H1 (cell line): ENCODE measurements at regions not wholly inside any gene's neighbourhood (a gene's known extent, or its start where the extent isn't known, plus 50 kb on each side); places are given as distances from the start of the nearest gene placed in this dataset.

ENCODE experiments used
- CTCF ChIA-PET: fragments of 300-600 bp; sonication (Branson Sonifier 250); formaldehyde crosslinking; loops from one replicate; lab custom pipeline; 2021; ENCODE audit not compliant: partially characterized antibody; lab: Charles Lee
- POLR2A ChIA-PET: fragments of 300-600 bp; sonication (Branson Sonifier 250); formaldehyde crosslinking; loops from one replicate; lab custom pipeline; 2021; ENCODE audit warnings: inconsistent platforms; ENCODE audit not compliant: partially characterized antibody; lab: Charles Lee
- DNase-seq, 2 experiments: peaks; one replicate each; pipeline versions ENCODE4 v3.0.0 to v3.0.0-alpha.2; 2010 to 2022; ENCODE audit warnings: low spot score in 2 of 2, low read depth in 1 of 2, mixed read lengths in 1 of 2
- FAIRE-seq: peaks from 2 replicates; lab custom pipeline; 2011; peaks lifted over from hg19 to GRCh38; lab: Jason Lieb, UNC
- H2AFZ ChIP-seq: 2 replicates; pipeline ENCODE4 v1.8.1; 2012; ENCODE audit warnings: low read length, inconsistent platforms
- H2AK5ac ChIP-seq: 2 replicates; pipeline ENCODE4 v1.6.1; 2013; ENCODE audit warnings: low read depth, low read length
- H2BK120ac ChIP-seq: replicated peaks from 2 replicates; pipeline ENCODE3; 2013; ENCODE audit warnings: low read depth, low read length, inconsistent platforms
- H2BK12ac ChIP-seq: 2 replicates; pipeline ENCODE4 v1.6.1; 2013; ENCODE audit warnings: low read depth, low read length
- H2BK15ac ChIP-seq: 2 replicates; pipeline ENCODE4 v1.6.1; 2013; ENCODE audit warnings: low read length
- H2BK20ac ChIP-seq: 2 replicates; pipeline ENCODE4 v1.6.1; 2013; ENCODE audit warnings: low read length
- H2BK5ac ChIP-seq: 2 replicates; pipeline ENCODE4 v1.6.1; 2013; ENCODE audit warnings: low read depth, low read length
- H3K14ac ChIP-seq: 2 replicates; pipeline ENCODE4 v1.6.1; 2013; ENCODE audit warnings: inconsistent platforms; ENCODE audit not compliant: insufficient read length
- H3K18ac ChIP-seq: 2 replicates; pipeline ENCODE4 v1.6.1; 2013; ENCODE audit warnings: low read length; ENCODE audit errors: extremely low read depth
- H3K23ac ChIP-seq: 2 replicates; pipeline ENCODE4 v1.6.1; 2013; ENCODE audit warnings: inconsistent platforms; ENCODE audit not compliant: insufficient read length
- H3K23me2 ChIP-seq: 2 replicates; pipeline ENCODE4 v1.6.1; 2013; ENCODE audit warnings: low read depth, low read length
- H3K27ac ChIP-seq: 2 replicates; pipeline ENCODE4 v1.6.1; 2011; ENCODE audit warnings: low read depth, low read length, inconsistent platforms
- H3K27me3 ChIP-seq, 4 experiments: replicated peaks in 1 of 4; 1 replicate in 1 of 4; 2 replicates in 3 of 4; pipeline versions ENCODE4 v1.6.1 to v1.8.1; 2011 to 2013; ENCODE audit warnings: low read length in 3 of 4, mild to moderate bottlenecking in 3 of 4, inconsistent platforms in 2 of 4, mixed read lengths in 2 of 4, moderate library complexity in 1 of 4; ENCODE audit not compliant: control insufficient read depth in 3 of 4, insufficient read depth in 3 of 4; ENCODE audit errors: extremely low read depth in 1 of 4
- H3K36me3 ChIP-seq, 4 experiments: 2 replicates each; pipeline versions ENCODE4 v1.6.1 to v1.8.1; 2011 to 2013; ENCODE audit warnings: mild to moderate bottlenecking in 4 of 4, low read length in 3 of 4, moderate library complexity in 2 of 4, control low read depth in 1 of 4, inconsistent platforms in 1 of 4; ENCODE audit not compliant: insufficient read depth in 4 of 4, control insufficient read depth in 2 of 4
- H3K4ac ChIP-seq: replicated peaks from 2 replicates; pipeline ENCODE3; 2013; ENCODE audit warnings: low read length, low read depth, mixed read lengths, inconsistent platforms; ENCODE audit not compliant: insufficient read length
- H3K4me1 ChIP-seq, 4 experiments: replicated peaks in 1 of 4; 1 replicate in 1 of 4; 2 replicates in 3 of 4; pipeline versions ENCODE4 v1.6.1 to v1.8.1; 2011 to 2013; ENCODE audit warnings: low read length in 3 of 4, inconsistent platforms in 2 of 4, mixed read lengths in 1 of 4; ENCODE audit not compliant: insufficient read depth in 4 of 4, control insufficient read depth in 3 of 4
- H3K4me2 ChIP-seq, 2 experiments: 2 replicates each; pipeline versions ENCODE4 v1.6.1 to v1.8.1; 2011 to 2013; ENCODE audit warnings: low read depth in 2 of 2, low read length in 2 of 2, control low read depth in 1 of 2, inconsistent platforms in 1 of 2, mild to moderate bottlenecking in 1 of 2; ENCODE audit not compliant: insufficient read depth in 1 of 2
- H3K4me3 ChIP-seq, 4 experiments: fragments of 200-600, 300-600 bp in 1 of 4; sonication (generic), shearing (Covaris generic), sonication (Bioruptor Twin) in 1 of 4; 2 replicates each; pipeline versions ENCODE4 v1.5.1 to v1.8.1; 2011 to 2016; ENCODE audit warnings: low read length in 4 of 4, low read depth in 3 of 4, control low read depth in 2 of 4, inconsistent platforms in 2 of 4, mild to moderate bottlenecking in 2 of 4, mixed read lengths in 1 of 4, moderate library complexity in 1 of 4; ENCODE audit not compliant: insufficient read depth in 2 of 4; ENCODE audit errors: extremely low read depth in 1 of 4
- H3K56ac ChIP-seq: replicated peaks from 2 replicates; pipeline ENCODE3; 2013; ENCODE audit warnings: low read depth, mild to moderate bottlenecking, mixed read lengths, low read length, inconsistent platforms; ENCODE audit not compliant: insufficient read length
- H3K79me1 ChIP-seq: 2 replicates; pipeline ENCODE4 v1.6.1; 2013; ENCODE audit warnings: low read depth, low read length, control low read depth
- H3K79me2 ChIP-seq, 2 experiments: 2 replicates each; pipeline versions ENCODE4 v1.6.1 to v1.8.1; 2012 to 2013; ENCODE audit warnings: low read length in 2 of 2, mild to moderate bottlenecking in 2 of 2, inconsistent platforms in 1 of 2; ENCODE audit not compliant: insufficient read depth in 2 of 2, control insufficient read depth in 1 of 2
- H3K9ac ChIP-seq, 4 experiments: replicated peaks in 1 of 4; 1 replicate in 1 of 4; 2 replicates in 3 of 4; pipeline versions ENCODE4 v1.6.1 to v1.8.1; 2011 to 2013; ENCODE audit warnings: low read depth in 3 of 4, low read length in 3 of 4, control low read depth in 2 of 4, mild to moderate bottlenecking in 2 of 4, moderate library complexity in 2 of 4, inconsistent platforms in 1 of 4; ENCODE audit errors: extremely low read depth in 1 of 4
- H3K9me3 ChIP-seq, 2 experiments: 2 replicates each; pipeline versions ENCODE4 v1.6.1 to v1.8.1; 2012 to 2013; ENCODE audit warnings: mild to moderate bottlenecking in 2 of 2, moderate library complexity in 2 of 2, control low read depth in 1 of 2, inconsistent platforms in 1 of 2, low read depth in 1 of 2, low read length in 1 of 2, mixed read lengths in 1 of 2; ENCODE audit not compliant: insufficient read depth in 2 of 2
- H4K20me1 ChIP-seq, 2 experiments: replicated peaks in 1 of 2; 2 replicates each; pipeline versions ENCODE3 to v1.8.1; 2011 to 2013; ENCODE audit warnings: inconsistent platforms in 2 of 2, low read length in 2 of 2, mild to moderate bottlenecking in 1 of 2; ENCODE audit not compliant: insufficient read depth in 2 of 2, control insufficient read depth in 1 of 2
- H4K5ac ChIP-seq: 2 replicates; pipeline ENCODE4 v1.6.1; 2013; ENCODE audit warnings: low read length, low read depth, mixed read lengths, inconsistent platforms; ENCODE audit not compliant: insufficient read length
- H4K8ac ChIP-seq: 2 replicates; pipeline ENCODE4 v1.8.0; 2013; ENCODE audit warnings: mild to moderate bottlenecking, moderate library complexity, low read length, inconsistent platforms; ENCODE audit not compliant: insufficient read depth; ENCODE audit errors: extremely low read depth
- H4K91ac ChIP-seq: replicated peaks from 2 replicates; pipeline ENCODE3; 2013; ENCODE audit warnings: low read length, mixed read lengths, inconsistent platforms; ENCODE audit not compliant: insufficient read length
- MAX ChIP-seq: IDR thresholded peaks from 2 replicates; pipeline ENCODE4 v1.6.1; 2012; ENCODE audit warnings: inconsistent platforms
- WGBS, 2 experiments: shearing (Covaris generic) in 1 of 2; methylation state at CpG; one replicate each; pipeline versions ENCODE4 v1.1.6 to v1.1.7; 2013 to 2015; ENCODE audit warnings: low lambda C conversion rate in 2 of 2, mixed read lengths in 2 of 2, inconsistent platforms in 1 of 2, low coverage in 1 of 2, missing lambda C conversion rate in 1 of 2; ENCODE audit not compliant: insufficient replicate concordance in 2 of 2, insufficient coverage in 1 of 2, insufficient read length in 1 of 2; ENCODE audit errors: extremely low coverage in 1 of 2, missing lambda C conversion rate in 1 of 2; 5-methylcytosine and 5-hydroxymethylcytosine counted together

DNA sequence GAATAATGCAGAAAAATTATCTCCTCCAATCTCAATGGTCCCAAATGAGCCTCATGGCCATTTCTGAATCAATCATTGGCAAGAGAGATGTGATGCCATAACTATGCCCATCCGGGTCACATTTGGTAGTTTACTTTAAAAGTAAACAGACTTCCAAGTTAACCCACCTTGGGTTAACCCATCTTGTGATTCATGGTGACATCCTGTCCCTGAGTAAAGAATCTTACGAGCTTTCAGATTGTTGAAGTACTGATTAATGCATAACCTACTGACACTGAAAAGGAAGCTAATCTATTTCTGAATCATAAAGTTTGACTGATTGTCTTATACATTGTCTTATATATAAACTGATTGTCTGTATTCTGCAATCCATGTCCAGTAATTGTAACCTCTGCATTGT, 467.2 kb upstream of the AGTR1 start:
- H2BK15ac ChIP-seq, result no peak overlapping the region

More for the DNA sequence above, 467.2 kb upstream of the AGTR1 start:
- no peak overlapping the region for H3K9ac ChIP-seq
- H3K4me3 ChIP-seq, result no peak overlapping the region
- ChIA-PET POLR2A (no interaction called here), CTCF (no interaction called here)
- H2BK120ac ChIP-seq, result no peak overlapping the region
- WGBS, 2 experiments, result 90% methylated on average over 2 of the region's 2 CpGs; no CpG with 5 or more reads in 1 of the 2 experiments
- no peak overlapping the region for H2AK5ac ChIP-seq
- H2BK20ac ChIP-seq, result no peak overlapping the region
- no peaks in the 10 kb centered on the region for H3K27me3 ChIP-seq
- H3K18ac ChIP-seq, result no peak overlapping the region
- H3K4ac ChIP-seq, result no peak overlapping the region
- no peaks in the 10 kb centered on the region for H3K36me3 ChIP-seq
- H2BK5ac ChIP-seq, result no peak overlapping the region
- no peak overlapping the region for H4K91ac ChIP-seq
- no peaks in the 10 kb centered on the region for H4K20me1 ChIP-seq
- H3K4me2 ChIP-seq, result no peak overlapping the region
- no peaks in the 10 kb centered on the region for H3K79me2 ChIP-seq
- H3K23me2 ChIP-seq, result no peaks in the 10 kb centered on the region
- no peak overlapping the region for H2BK12ac ChIP-seq
- TF ChIP-seq MAX, result no peak
- H3K14ac ChIP-seq, result no peak overlapping the region
- FAIRE-seq, result no peak
- H3K56ac ChIP-seq, result no peak overlapping the region
- H4K5ac ChIP-seq, result no peak overlapping the region
- no peaks in the 10 kb centered on the region for H3K79me1 ChIP-seq
- no peak overlapping the region for H2AFZ ChIP-seq
- no peak overlapping the region for H3K27ac ChIP-seq
- H3K23ac ChIP-seq, result no peak overlapping the region
- DNase-seq, result no peak
- H4K8ac ChIP-seq, result no peak overlapping the region
- H3K9me3 ChIP-seq, result no peaks in the 10 kb centered on the region
- H3K4me1 ChIP-seq, result no peaks in the 10 kb centered on the region
